Skeletal muscle tissue (tissue), 3 donors: ENCODE measurements at regions not wholly inside any gene's neighbourhood (a gene's known extent, or its start where the extent isn't known, plus 50 kb on each side); places are given as distances from the start of the nearest gene placed in this dataset.

Source experiments
- H3K27ac ChIP-seq: one replicate; pipeline ENCODE4 v1.7.0; 2013; ENCODE audit warnings: mild to moderate bottlenecking, low read depth, low read length, inconsistent platforms
- H3K27me3 ChIP-seq, 3 donors: one replicate each; pipeline ENCODE4 v1.7.0; 2013; ENCODE audit warnings: low read length in 3 of 3; ENCODE audit not compliant: control insufficient read depth in 3 of 3, insufficient read depth in 3 of 3
- H3K36me3 ChIP-seq, 3 donors: one replicate each; pipeline ENCODE4 v1.7.0; 2013; ENCODE audit warnings: low read length in 3 of 3; ENCODE audit not compliant: control insufficient read depth in 3 of 3, insufficient read depth in 3 of 3
- H3K4me1 ChIP-seq, 3 donors: one replicate each; pipeline ENCODE4 v1.7.0; 2013; ENCODE audit warnings: low read length in 3 of 3, mild to moderate bottlenecking in 3 of 3; ENCODE audit not compliant: control insufficient read depth in 3 of 3, insufficient read depth in 3 of 3
- H3K4me3 ChIP-seq, 3 donors: one replicate each; pipeline ENCODE4 v1.7.0; 2013; ENCODE audit warnings: low read length in 3 of 3
- H3K9ac ChIP-seq, 3 donors: one replicate each; pipeline ENCODE4 v1.7.0; 2013; ENCODE audit warnings: low read length in 3 of 3, mild to moderate bottlenecking in 3 of 3, moderate library complexity in 2 of 3, low read depth in 1 of 3
- H3K9me3 ChIP-seq, 3 donors: one replicate each; pipeline ENCODE4 v1.7.0; 2013; ENCODE audit warnings: low read length in 3 of 3; ENCODE audit not compliant: control insufficient read depth in 3 of 3
- donor health status: Osteomylitis.

DNA sequence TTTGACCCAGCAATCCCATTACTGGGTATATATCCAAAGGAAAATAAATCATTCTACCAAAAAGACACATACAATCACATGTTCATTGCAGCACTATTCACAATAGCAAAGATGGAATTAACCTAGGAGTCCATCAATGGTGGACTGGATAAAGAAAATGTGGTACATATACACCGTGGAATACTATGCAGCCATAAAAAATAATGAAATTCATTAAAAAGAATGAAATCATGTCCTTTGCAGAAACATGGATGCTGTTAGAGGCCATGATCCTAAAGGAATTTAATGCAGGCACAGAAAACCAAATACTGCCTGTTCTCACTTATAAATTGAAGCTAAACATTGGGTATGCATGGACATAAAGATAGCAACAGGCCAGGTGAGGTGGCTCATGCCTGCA is 61.9 kb upstream of the BMP6 start:
- Histone ChIP-seq H3K4me1 (no peaks in the 10 kb centered on the region), H3K27me3 (no peaks in the 10 kb centered on the region), H3K36me3 (no peaks in the 10 kb centered on the region), H3K27ac (no peak overlapping the region), H3K9me3 (no peaks in the 10 kb centered on the region), H3K4me3 (no peak overlapping the region), H3K9ac (no peak overlapping the region)

DNA sequence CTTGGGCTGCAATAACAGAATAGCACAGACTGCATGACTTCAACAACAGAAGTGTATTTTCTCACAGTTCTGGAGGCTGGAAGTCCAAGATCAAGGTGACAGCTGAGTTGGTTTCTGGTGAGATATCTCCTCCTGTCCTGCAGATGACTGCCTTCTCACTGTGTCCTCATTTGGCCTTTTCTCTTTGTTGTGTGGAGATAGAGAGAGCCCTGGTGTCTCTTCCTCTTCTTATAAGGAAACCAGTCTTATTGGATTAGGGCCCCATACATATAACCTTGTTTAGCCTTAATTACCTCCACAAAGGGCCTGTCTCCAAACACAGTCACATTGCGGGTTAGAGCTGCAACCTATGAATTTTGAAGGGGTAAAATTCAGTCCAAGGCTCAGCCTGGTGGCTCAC is 57.0 kb upstream of the BMP6 start:
- Histone ChIP-seq H3K27me3 (peaks cover 5 to 10% (median 7%) of the 10 kb centered on the region in 3 donors), H3K4me1 (peaks cover 3 to 6% (median 3%) of the 10 kb centered on the region in 3 donors), H3K36me3 (no peaks in the 10 kb centered on the region), H3K4me3 (no peak overlapping the region), H3K27ac (no peak overlapping the region), H3K9ac (no peak overlapping the region), H3K9me3 (no peaks in the 10 kb centered on the region)

DNA sequence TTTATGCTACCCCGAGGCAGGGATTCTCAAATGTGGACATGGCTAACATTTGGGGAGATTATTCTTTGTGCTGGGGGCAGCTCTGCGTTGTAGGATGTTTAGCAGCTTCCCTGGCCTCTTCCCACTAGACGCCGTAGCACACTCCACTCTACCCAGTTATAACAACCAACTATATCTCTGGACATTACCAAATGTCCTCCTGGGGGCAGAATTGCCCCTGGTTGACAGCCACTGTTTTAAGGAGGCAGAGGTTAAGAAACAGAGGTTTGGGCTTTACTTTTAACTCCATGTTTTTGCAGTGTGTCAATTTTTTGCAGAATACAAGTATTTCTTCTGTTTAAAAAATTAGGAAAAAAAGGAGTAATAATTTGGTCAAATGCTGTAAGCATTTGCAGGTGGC is 56.2 kb upstream of the BMP6 start:
- peaks cover 3 to 9% (median 3%) of the 10 kb centered on the region in 3 donors for H3K4me1 ChIP-seq
- no peak overlapping the region for H3K4me3 ChIP-seq
- no peak overlapping the region for H3K9ac ChIP-seq
- no peaks in the 10 kb centered on the region for H3K9me3 ChIP-seq
- no peaks in the 10 kb centered on the region for H3K36me3 ChIP-seq
- H3K27me3 ChIP-seq: peaks cover 9 to 14% (median 9%) of the 10 kb centered on the region in 3 donors
- no peak overlapping the region for H3K27ac ChIP-seq

- H3K27me3 ChIP-seq: peaks cover 9 to 14% (median 9%) of the 10 kb centered on the region in 3 donors
- H3K27ac ChIP-seq: no peak overlapping the region
- H3K4me3 ChIP-seq: no peak overlapping the region
- H3K4me1 ChIP-seq: peaks cover 3 to 9% (median 3%) of the 10 kb centered on the region in 3 donors
- H3K9me3 ChIP-seq: no peaks in the 10 kb centered on the region
- no peak overlapping the region for H3K9ac ChIP-seq
- no peaks in the 10 kb centered on the region for H3K36me3 ChIP-seq
Observed at GRCh38 chr6:7671076-7671475, 54.8 kb upstream of the BMP6 start.

GRCh38 chr6:7671581-7671980 is 54.3 kb upstream of the BMP6 start:
- Histone ChIP-seq H3K9me3 (no peaks in the 10 kb centered on the region), H3K27ac (peak overlapping the region; percentile 30), H3K36me3 (no peaks in the 10 kb centered on the region), H3K4me3 (no peak overlapping the region), H3K9ac (no peak overlapping the region), H3K4me1 (peaks cover 3 to 9% (median 3%) of the 10 kb centered on the region in 3 donors), H3K27me3 (peaks cover 9 to 14% (median 9%) of the 10 kb centered on the region in 3 donors)

DNA sequence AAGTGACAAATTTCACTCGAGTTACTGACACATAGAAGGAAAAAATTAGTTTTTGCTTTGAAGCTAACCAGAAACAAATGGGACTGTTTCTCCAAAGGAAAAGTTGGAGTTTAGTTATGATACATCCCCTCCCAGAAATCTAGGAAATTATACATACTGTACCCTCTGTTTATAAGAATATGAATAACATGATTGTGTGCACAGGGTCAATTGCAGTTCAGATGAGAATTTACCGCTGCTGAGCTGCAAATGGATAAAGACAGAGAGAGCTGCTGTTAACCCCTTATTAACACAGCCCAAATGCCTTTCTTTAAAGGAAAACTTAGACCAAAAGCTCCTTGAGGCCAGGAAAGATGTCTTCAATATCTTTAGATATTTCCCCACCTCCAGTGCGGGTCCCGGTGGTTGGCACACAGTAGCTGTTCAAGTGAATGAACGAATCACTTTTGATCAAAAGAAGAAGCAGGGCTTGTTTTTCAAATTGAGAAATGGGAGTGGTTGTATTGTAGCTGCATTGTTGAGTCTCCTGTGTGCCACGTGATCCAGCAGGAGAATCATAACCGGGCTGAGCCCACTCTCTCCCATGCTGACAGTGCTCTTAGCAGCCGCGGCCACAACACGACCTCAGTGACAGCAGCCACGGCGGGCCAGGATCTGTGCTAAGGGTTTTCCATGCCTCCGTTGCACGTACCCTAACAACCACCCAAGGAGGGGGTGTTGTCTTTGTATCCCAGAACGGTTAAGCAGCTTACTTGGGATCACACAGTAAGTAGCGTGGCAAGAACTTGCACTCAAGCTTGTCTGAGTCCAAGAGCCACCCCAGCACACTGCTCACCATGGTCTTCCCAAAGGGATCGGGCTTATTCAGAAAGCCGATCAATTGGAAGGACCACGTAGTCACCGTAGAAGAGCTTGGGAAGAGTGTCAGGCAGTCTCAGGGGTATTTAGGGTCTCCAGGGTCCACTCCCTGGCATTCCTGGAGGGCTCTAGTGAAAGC is 53.5 kb upstream of the BMP6 start:
- Histone ChIP-seq H3K4me3 (peak overlapping the region in 2 of 3 donors; percentile 24 to 36), H3K4me1 (peaks cover 3 to 9% (median 3%) of the 10 kb centered on the region in 3 donors), H3K36me3 (no peaks in the 10 kb centered on the region), H3K27ac (no peak overlapping the region), H3K9me3 (no peaks in the 10 kb centered on the region), H3K27me3 (peaks cover 9 to 14% (median 9%) of the 10 kb centered on the region in 3 donors), H3K9ac (no peak overlapping the region)

GRCh38 chr6:7673063-7673536 is 52.8 kb upstream of the BMP6 start:
- no peak overlapping the region for H3K9ac ChIP-seq
- H3K27ac ChIP-seq: no peak overlapping the region
- peaks cover 9 to 14% (median 9%) of the 10 kb centered on the region in 3 donors for H3K27me3 ChIP-seq
- peak overlapping the region in 2 of 3 donors; percentile 24 to 36 for H3K4me3 ChIP-seq
- H3K4me1 ChIP-seq: peaks cover 3 to 9% (median 3%) of the 10 kb centered on the region in 3 donors
- H3K9me3 ChIP-seq: no peaks in the 10 kb centered on the region
- no peaks in the 10 kb centered on the region for H3K36me3 ChIP-seq

GRCh38 chr6:7674291-7674690 is 51.6 kb upstream of the BMP6 start:
- no peak overlapping the region for H3K27ac ChIP-seq
- peaks cover 3 to 9% (median 3%) of the 10 kb centered on the region in 3 donors for H3K4me1 ChIP-seq
- no peak overlapping the region for H3K4me3 ChIP-seq
- H3K9me3 ChIP-seq: no peaks in the 10 kb centered on the region
- H3K9ac ChIP-seq: no peak overlapping the region
- H3K27me3 ChIP-seq: peaks cover 9 to 14% (median 9%) of the 10 kb centered on the region in 3 donors
- no peaks in the 10 kb centered on the region for H3K36me3 ChIP-seq

- H3K4me3 ChIP-seq: no peak overlapping the region
- H3K4me1 ChIP-seq: peaks cover 3 to 9% (median 3%) of the 10 kb centered on the region in 3 donors
- no peaks in the 10 kb centered on the region for H3K36me3 ChIP-seq
- H3K27ac ChIP-seq: no peak overlapping the region
- H3K27me3 ChIP-seq: peaks cover 9 to 18% (median 9%) of the 10 kb centered on the region in 3 donors
- H3K9me3 ChIP-seq: no peaks in the 10 kb centered on the region
- H3K9ac ChIP-seq: no peak overlapping the region
Observed at GRCh38 chr6:7675353-7675945, 50.5 kb upstream of the BMP6 start.
